ENCODE measurements at regions not wholly inside any gene's neighbourhood (a gene's known extent, or its start where the extent isn't known, plus 50 kb on each side); places are given as distances from the start of the nearest gene placed in this dataset.

GRCh38 chr2:19838616-19839015, 63.2 kb downstream of the TTC32 start:
- TF ChIP-seq, protein P1, sequence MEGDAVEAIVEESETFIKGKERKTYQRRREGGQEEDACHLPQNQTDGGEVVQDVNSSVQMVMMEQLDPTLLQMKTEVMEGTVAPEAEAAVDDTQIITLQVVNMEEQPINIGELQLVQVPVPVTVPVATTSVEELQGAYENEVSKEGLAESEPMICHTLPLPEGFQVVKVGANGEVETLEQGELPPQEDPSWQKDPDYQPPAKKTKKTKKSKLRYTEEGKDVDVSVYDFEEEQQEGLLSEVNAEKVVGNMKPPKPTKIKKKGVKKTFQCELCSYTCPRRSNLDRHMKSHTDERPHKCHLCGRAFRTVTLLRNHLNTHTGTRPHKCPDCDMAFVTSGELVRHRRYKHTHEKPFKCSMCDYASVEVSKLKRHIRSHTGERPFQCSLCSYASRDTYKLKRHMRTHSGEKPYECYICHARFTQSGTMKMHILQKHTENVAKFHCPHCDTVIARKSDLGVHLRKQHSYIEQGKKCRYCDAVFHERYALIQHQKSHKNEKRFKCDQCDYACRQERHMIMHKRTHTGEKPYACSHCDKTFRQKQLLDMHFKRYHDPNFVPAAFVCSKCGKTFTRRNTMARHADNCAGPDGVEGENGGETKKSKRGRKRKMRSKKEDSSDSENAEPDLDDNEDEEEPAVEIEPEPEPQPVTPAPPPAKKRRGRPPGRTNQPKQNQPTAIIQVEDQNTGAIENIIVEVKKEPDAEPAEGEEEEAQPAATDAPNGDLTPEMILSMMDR (conservative IDR thresholded peaks at IDR 0.05; ENCODE audit: low read depth, low read length): no peak
- DNase-seq (ENCODE audit: low read depth): no peak
- H3K4me3 ChIP-seq (ENCODE audit: low read length): no peak overlapping the region

GRCh38 chr2:19837235-19837766, 64.5 kb downstream of the TTC32 start:
- no peak overlapping the region for H3K4me3 ChIP-seq (ENCODE audit: low read length)
- TF ChIP-seq, protein P1 (conservative IDR thresholded peaks at IDR 0.05; ENCODE audit: low read depth, low read length): no peak
- no peak for DNase-seq (ENCODE audit: low read depth)

GRCh38 chr2:19835781-19836281, 66.0 kb downstream of the TTC32 start:
- DNase-seq (ENCODE audit: low read depth): no peak
- no peak overlapping the region for H3K4me3 ChIP-seq (ENCODE audit: low read length)
- TF ChIP-seq, protein P1 (conservative IDR thresholded peaks at IDR 0.05; ENCODE audit: low read depth, low read length): no peak

DNA sequence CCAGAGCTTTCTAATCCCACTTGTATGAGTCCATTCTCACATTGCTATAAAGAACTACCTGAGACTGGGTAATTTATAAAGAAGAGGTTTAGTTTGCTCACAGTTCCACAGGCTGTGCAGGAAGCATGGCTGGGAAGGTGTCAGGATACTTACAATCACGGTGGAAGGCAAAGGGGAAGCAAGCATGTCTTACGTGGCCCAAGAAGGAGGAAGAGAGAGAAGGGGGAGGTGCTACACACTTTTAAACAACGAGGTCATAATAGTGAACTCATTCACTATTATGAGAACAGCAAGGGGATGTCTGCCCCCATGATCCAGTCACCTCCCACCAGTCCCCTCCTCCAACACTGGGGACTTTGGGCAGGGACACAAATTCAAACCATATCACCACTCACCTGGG, 67.8 kb downstream of the TTC32 start:
- no peak for DNase-seq (ENCODE audit: low read depth)

DNA sequence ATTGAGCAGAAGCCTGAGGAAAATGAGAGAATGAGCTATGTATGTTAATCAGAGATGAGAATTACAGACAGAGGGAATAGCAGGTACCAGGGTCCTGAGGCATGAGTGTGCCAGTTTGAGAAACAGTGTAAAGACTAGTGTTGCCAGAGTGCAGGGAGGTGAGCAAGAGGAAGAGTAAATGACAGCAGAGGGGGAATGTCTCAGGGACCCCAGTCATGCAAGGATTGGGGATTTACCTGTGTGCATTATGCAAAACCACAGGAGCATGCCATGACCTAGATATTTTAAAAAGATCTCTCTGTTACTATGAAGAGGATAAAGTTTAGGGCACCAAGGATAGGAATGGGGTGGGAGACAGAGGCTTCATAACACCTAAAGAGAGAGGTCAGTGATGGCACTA, 72.1 kb downstream of the TTC32 start:
- TF ChIP-seq, protein P1 (conservative IDR thresholded peaks at IDR 0.05; ENCODE audit: low read depth, low read length): no peak
- no peak for DNase-seq (ENCODE audit: low read depth)
- no peak overlapping the region for H3K4me3 ChIP-seq (ENCODE audit: low read length)

More for the DNA sequence above, 67.8 kb downstream of the TTC32 start:
- TF ChIP-seq, protein P1 (conservative IDR thresholded peaks at IDR 0.05; ENCODE audit: low read depth, low read length): no peak
- no peak overlapping the region for H3K4me3 ChIP-seq (ENCODE audit: low read length)

- TF ChIP-seq, protein P1 (conservative IDR thresholded peaks at IDR 0.05; ENCODE audit: low read depth, low read length): no peak
- no peak for DNase-seq (ENCODE audit: low read depth)
- no peak overlapping the region for H3K4me3 ChIP-seq (ENCODE audit: low read length)
Observed at GRCh38 chr2:19826874-19827273, 74.9 kb downstream of the TTC32 start.

- DNase-seq (ENCODE audit: low read depth): no peak
- TF ChIP-seq, protein P1 (conservative IDR thresholded peaks at IDR 0.05; ENCODE audit: low read depth, low read length): no peak
- H3K4me3 ChIP-seq (ENCODE audit: low read length): no peak overlapping the region
Observed at GRCh38 chr2:19823507-19823906, 78.3 kb downstream of the TTC32 start.

Data from retinal pigment epithelial cell (primary cell).